Stimulated activated CD8-positive, alpha-beta memory T cell treated with anti-CD3 and anti-CD28 coated beads, Interleukin-15, amount 100 ng/mL, for 48 hours (primary cell): ENCODE measurements at regions not wholly inside any gene's neighbourhood (a gene's known extent, or its start where the extent isn't known, plus 50 kb on each side); places are given as distances from the start of the nearest gene placed in this dataset.

Source experiments
- DNase-seq, 2 donors: peaks; one replicate each; pipeline ENCODE4 v3.0.0-alpha.2; 2020; ENCODE audit warnings: low read depth in 2 of 2

DNA sequence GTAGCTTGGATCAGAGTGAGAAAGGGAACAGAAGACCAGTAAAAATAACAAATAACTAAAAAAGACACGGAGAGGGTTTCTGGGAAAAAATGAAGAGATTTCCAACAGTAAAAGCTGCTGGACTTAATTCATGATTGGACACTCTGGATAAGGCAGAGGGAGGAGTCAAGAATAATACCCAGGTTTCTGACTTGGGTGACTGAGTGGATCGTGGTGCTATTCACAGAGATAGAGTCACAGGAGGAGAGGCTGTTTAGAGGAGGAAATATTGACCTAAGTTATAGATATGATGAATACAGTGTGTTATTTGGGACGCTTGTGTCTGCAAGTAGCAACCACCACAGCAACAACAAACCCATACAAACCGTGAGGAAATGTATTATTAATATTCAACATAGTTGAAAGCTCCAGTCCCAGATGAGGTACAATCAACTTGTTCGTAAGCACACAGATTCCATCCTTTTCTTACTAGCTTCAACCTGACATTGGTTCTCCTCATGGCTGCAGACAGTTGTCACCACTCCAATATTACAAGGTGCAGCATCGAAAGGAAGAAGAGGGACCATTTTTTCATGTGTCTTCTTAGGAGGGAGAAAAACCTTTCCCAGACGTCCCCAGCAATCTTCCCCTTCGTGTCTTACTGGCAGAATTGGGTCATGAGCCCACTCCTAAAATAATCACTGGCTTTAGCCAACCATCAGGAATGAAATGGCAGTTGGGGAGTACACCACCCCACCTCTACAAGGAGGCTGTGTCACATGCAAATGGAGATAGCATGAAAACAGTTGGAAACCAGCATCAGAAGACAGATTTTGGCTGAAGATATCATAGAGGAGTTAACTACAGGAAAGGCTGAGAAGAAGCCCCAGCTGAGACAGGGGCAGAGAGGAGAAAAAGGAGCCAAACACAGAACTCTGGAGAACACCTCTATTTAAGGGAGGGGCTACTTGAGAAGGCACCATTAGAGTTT, 387.8 kb downstream of the SHQ1 start:
- DNase-seq: no peak

DNA sequence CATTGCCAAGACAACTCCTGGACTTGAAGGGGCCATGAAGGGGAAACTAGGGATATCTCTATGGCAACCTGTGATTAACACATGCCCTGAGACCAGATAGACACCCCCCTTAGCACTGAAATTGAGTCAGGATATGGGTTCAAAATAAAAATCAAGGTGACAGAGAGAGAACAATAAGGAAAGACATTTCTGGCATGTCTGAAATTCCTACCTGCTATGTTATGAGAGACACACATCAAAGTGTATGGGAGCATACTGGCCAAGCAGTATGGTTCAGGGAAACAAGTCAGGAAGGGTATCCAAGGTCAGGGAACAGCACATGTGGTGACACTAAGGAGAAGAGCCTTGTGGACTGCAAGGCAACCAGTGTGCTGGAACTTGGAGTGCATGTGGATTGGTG, 388.7 kb downstream of the SHQ1 start:
- no peak for DNase-seq

DNA sequence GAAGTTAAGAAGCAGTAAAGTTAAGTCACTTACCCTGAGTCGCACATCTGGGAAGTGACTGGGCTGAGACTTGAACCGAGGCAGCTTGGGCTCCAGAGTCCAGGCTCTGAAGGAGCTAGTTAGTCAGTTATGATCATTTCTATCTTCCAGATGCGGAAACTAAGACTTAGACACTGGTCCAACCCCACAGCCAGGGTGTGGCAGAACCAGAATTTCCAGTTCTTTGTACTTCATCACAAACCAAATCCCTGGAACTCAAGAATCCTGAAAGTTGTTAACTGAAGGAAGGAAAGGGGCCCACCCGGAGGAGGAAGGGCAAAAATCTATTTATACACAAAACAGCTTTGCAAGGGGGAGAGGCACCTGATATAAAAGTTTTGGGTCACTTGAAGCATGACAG, 389.9 kb downstream of the SHQ1 start:
- DNase-seq: no peak

DNA sequence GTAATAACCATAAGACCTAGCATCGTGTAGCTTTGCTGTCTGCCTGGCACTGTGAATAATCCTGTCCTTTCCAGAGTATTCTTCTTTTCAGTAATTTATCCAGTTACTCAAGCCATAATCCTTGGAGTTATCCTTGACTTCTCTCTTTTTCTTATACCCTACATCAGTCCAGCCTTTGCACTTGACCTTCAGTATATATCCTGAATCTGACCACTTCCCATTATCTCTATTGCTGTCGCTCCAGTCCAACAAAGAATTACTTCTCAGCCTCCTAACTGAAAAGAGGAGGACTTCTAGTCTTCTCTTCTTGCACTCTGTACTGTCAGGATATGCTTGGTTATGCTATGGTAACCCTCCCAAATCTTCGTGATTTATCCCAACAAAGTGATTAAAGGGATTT, 393.8 kb downstream of the SHQ1 start:
- DNase-seq: no peak

DNA sequence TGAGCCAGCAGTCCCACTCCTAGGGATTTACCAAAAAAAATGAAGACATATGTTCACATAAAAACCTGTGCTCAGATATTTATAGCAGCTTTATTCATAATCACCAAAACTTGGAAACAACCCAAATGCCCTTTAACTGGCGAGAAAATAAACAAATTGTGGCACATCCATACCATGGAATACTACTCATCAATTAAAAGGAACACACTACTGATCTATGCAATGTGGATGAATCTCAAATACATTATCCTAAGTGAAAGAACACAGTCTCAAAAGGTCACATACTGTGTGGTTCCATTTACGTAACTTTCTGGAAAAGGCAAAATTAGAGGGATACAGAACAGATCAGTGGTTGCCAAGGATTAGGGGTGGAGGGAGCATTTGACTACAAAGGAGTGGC, 394.5 kb downstream of the SHQ1 start:
- DNase-seq: no peak

DNA sequence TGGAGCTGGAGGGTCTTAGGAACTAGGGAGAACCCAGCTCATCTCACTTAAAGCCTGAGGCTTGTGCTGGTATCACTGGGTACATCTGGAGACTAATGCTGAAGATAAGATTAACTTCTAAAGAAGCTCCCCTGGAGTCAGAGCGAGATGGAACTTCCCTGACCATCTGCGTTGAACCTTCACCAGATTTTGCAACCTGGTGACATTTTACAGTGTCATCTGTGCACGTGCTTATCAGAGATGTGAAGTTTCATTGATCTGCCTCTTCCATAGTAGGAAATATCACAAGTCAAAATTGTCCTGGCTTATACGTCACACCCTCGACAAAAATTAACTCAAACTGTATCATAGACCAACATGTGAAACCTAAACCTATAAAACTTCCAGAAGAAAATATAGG, 395.5 kb downstream of the SHQ1 start:
- no peak for DNase-seq

DNA sequence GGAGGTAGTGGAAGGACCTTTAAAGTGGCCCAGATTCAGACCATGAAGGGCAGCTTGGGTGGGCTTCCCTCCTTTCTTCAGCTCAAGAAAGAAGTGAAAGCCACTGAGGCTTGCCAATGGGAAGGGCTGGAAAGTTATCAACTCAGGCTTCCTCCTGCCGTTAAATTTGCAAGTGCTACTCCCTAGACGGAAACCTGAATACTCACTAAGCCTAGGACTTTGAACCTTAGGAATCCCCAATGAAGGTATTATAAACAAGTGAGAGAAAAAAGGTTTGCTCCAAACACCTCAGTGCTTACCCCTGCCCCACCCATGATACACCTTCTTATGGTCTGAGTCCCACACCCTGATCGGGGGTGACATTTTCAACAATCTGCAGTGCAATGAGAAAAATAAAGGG, 396.4 kb downstream of the SHQ1 start:
- DNase-seq: no peak

DNA sequence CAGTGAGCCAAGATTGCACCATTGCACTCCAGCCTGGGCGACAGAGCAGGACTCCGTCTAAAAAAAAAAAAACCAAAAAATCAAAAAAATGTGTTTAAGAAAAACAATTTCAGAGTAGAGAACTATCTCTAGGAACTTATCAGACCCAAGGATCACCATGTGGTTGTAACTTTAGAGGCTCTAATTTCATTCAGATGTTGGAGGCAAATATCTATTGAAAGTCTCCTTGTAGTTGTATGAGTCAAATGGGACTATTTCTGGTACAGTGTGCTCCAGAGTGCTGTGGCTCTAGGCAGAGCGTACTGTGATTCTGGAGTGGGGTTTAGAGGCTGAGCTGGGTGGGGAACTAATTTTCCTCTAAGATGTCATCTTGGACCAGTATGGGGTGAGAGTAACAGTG, 398.7 kb downstream of the SHQ1 start:
- no peak for DNase-seq

DNA sequence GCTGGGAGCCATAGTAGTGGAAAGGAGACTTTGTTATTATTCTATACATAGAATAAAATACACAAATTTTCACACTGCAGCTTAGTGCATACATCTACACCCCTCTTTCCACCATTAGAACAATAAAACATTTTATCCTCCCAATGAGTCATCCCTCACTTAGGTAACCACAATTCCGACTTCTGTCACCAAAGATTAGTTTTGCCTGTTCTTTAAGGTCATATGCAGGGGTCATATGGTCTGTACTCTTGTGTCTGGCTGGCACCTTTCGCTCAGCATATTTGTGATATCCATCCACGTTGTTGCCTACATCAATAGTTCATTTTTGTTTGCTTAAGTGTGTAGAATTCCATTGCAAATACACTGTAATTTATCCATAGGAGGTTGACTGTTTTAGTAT, 399.4 kb downstream of the SHQ1 start:
- no peak for DNase-seq

DNA sequence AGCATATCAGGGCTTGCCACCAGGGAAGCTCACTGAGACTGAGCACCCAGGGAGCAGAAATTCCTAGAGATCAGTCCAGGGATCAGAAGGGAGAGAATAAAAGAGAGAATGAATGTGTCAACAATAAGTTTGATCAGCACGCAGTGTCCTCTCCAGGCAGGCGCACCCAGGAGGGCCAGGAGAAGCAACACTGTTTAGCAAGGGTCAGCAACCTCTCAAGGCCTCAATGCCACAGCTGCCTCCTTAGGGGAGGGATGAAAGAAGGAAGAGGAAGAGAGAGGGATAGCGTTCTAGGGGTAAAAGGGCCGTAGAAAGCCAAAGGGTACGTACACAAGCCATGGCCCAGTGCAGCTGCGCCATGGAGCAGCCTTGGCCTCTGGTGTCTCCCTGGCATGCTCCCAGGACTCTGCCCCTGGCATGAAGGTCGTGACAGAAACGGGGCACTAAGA, 399.8 kb downstream of the SHQ1 start:
- no peak for DNase-seq

DNA sequence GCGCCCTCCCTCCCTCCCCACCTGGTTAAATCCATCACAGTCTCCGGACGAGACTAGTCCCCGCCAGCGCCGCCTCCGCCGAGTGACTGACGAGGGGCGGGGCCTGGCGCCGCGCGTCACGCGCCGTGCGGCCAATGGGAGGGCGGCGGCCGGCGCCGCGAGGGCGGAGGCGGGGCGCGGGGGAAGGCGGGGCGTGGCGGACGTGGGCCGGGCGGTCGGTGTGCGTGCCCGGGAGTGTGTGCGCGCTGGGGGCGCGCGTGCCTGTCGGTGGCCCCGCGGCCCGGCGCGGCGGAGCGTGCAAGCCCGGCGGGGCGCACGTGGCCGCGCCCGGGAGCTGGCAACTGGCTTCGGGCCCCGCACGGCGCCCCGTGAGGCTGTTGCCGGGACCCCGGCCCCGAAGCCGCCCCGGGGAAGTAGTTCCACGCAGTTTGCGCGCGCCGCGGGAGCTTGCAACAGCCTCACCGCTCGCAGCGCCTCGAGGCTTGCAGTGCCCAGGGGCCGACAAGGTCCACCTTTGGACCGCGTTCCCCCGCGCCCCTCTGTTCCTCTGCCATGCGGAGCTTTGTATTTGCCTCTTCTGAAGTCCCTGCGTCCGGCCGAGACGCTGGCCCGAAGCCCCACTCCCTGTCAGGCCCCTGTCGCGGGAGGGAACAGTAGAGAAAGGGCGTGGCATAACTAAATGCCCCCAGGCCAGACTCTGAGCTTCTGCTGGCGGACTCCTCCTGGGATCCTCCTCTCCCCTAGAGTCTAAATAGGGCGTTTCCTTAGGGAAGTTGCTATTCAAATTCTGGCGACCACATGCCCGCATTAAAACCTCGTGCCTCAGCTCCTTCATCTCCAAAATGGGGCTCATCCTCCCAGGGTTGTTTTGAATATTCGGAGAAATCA, 400.9 kb downstream of the SHQ1 start:
- DNase-seq: peak; percentile 89 to 90

DNA sequence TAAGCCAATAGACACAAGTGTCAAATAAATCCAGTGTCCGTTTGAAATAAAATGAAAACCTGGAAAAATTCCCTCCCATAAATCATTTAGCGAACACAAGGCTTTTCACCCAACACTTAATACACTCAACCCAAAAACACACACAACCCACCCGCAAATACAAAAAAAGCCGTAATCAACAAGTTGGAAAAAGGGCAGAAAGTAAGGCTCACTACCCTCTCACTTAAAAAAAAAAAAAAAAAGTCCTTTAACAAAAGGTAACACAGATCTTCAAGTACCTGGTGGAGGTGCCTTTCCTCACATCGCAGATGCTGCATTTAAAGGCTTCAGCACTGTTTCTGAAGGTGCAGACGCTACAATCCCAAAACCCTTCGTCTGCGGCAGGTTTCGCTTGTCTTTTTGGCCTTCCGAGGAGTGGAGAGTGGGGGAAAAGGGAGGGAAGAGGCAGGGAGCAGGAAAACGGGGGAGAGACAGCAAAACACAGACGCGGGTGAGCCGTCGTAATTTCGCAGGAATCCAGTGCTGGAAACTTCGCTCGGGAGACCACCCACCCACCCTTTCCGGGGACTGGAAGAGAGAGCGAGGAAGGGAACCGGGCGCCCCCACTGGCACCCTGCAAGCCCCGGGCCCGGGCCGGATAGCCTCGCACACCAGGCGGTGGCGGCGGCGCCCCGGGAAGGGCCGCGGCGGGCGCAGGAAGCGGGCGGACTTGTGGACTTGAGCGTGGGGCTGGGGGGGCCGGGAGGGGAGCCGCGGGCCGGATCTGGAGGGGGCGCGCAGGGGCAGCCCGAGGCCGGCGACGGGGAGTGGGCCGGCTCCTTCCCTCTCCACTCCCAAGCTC, 401.8 kb downstream of the SHQ1 start, which contains the start of gene RYBP:
TSS of gene RYBP (minus strand) at position 404 of the 841 bp plus-strand sequence.
- DNase-seq: no peak

DNA sequence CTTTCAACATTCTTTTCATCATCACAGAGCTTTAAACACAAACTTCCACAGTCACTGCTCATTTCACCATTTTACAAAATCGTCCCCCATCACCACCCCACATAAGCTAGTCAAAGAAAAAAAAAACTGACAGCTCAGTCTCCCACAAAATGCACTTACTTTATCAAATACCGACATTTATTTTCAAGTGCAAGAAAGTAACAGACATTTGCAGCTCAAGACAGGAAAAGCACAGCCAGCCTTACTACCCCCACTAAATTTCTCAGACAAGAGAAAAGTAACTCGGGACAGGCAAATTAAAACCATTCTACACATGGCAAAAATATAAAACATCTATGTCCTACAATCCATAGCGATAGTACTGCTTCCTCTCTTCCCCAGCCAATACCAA, 402.4 kb downstream of the SHQ1 start:
- no peak for DNase-seq

DNA sequence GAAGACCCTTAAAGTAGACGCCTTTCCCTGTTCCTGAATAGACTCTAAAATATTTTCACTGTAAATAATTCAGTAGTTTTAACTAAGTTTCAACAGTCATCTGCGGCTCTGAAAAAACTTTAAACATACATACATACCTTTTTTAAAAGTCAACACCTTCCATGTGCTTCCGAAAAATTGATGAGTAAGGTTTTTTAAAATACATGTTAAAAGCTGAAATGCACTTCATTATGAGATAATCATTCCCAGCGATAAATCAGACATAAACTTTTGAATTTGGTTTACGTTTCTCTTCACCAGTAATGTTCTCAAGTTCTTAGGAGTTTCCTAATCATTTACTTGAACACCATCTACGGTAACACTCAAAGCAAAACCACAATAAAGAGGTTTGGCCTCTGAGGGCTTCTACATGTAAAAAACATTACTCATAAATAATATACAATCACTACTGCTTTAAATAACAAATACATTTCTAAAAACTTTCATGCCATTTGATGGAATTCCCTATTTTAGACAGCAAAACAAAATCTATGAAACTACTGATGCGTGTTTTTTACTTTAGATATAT, 403.5 kb downstream of the SHQ1 start:
- no peak for DNase-seq

DNA sequence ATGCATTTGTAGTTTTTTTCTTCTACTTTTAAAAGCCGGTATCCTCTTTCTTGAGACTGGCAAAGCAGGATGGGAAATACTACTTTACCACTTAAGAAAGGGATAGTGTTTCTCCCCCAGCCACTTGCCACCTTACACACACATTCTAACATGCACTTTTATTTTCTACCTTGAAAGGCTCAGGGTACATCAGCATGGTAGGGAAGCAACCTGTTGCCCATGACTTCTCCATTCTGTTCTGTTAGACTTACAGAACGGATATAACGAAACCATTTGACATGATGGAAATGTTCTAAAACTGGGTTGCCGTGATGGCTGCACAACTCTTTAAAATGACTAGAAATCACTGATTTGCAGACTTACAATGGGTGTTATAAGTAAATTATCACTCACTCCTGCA, 405.5 kb downstream of the SHQ1 start:
- DNase-seq: no peak

DNA sequence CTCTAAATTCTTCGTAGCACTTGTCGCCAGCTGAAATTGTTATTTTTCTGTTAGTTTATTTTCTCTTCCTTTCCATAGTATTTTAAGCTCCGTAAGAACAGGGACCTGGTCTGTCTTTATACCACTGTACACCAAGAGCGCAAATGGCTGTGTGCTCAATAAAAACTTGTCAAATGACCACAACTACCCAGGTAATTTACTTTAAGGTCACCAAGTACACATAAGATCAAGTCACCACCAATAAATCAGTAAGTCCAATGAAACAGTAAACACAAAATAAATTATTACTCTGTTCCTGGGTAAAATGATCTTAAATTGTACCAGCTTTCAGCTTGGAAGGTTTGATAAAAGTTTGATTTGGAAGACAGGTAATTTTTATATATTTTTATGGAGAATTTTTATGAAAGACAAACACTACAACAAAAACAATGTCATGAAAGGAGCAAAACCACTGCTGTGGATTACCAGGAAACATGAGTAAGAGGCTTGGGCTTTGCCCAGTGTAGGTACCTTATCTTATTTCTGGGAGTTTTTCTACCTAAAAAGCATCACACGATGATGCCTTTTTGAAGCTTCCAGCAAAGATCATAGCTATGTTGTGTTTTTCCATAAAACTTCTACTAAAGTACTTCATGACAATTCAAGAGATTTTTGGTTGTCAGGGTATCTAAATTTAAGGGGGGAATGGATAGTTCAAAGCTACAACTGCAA, 406.8 kb downstream of the SHQ1 start:
- DNase-seq: no peak

DNA sequence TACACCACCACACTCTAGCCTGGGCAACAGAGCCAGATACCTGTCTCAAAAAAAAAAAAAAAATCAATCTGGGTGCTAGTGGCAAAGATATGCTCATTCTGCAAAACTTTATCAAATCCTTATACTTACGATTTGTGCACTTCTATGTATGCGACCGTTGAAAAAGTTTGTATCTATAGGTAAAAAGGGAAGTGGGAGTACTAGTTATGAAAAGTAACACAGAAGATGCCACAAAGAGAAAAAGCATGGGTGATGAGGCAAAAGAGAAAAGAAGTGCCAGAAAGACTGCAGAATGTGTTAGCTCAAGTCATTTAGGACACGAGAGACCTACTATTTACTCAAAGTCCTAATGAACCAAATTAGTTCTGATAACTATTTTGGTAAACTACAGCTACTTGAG, 407.8 kb downstream of the SHQ1 start:
- DNase-seq: no peak

DNA sequence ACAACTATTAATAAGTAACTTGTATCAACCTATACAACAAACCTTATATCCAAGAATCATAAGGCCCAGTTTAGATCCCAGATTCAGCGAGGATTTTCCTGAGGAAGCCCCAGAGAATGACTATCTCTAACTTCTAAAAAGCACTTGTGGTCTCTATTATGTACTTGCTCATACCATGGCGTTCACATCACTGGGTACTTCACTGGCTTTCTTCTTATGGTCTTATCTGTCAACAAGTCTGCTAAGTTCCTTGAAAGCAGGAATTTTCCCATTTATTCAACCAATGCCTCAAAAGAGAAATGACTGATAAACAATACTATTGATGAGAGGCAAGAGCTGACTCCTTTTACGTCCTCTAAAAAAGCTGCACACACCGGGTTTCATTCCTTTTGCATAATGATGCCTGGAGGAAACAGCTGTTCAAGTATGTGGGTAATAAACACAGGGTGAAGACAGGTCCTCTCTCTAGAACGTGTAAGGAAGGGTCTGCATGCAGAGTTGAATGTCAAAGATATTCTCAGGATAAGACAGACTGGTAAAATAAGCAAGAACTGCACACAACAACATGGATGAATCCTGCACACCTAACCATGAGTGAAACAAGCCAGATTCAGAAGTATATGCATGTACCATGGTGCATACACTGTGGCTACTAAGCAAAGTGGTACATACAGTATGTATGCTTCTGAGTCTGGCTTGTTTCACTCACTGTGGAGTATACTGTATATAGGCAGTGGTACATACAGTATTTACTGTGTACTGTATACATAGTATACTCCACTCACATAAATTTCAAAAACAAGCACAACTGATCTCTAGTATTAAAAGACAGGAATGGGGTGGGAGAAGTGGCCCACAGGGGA, 408.7 kb downstream of the SHQ1 start:
- no peak for DNase-seq

DNA sequence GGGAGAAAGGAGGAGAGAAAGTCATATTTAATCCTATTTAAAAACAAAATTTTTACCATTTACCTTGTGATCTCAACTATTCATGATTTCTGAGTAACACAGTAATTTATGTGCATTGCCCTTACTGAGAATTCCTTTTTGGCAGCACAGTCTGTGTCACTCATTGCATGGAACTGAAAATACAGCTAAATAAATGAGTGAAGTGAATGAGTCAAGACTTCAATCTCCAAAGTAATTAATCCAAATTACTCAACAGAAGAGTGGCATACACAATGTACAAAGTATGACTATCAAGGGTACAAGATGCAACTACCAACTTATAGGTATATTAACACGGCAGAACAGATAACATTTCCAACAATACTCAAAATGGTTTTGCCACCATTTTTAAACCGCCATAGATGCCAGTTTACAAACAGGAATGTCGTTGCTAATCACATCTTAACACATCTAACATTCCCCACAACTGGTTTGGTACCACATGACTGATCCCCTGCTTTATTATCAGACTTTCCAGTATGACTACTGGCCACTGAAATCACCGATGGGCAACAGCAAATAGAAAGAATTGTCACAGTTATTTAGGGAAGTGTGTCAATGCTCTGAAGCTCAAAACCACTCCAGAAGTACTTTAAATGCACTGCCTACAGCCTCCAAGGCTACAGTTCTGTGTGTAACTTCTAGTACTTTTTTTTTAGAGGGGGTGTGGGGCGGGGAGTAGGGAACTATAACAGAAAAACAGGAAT, 410.4 kb downstream of the SHQ1 start:
- no peak for DNase-seq
